HepG2 (cell line): ENCODE measurements at regions not wholly inside any gene's neighbourhood (a gene's known extent, or its start where the extent isn't known, plus 50 kb on each side); places are given as distances from the start of the nearest gene placed in this dataset.

Source experiments
- ATAC-seq: fragments of 200-7000 bp; cut with Tn5 transposase; 3 replicates; pipeline ENCODE4 v1.9.1; 2020; ENCODE audit warnings: mild to moderate bottlenecking, moderate library complexity
- BruUV-seq: library from RNA; stranded (reverse); fragments of 400-500 nt; replicated peaks from 2 replicates; lab custom pipeline; 2021; lab: Mats Ljungman, UMichigan
- CTCF ChIA-PET: fragments of 300-600 bp; formaldehyde crosslinking; extraction: SDS; loops from one replicate; lab custom pipeline; 2021; ENCODE audit warnings: low total read pairs, inconsistent platforms, low intra/inter-chr PET ratio; lab: Yijun Ruan, JAX
- POLR2A ChIA-PET: fragments of 350-600 bp; sonication (Branson Sonifier 250); formaldehyde crosslinking; loops from one replicate; lab custom pipeline; 2020; ENCODE audit warnings: antibody characterized with exemption, inconsistent platforms; lab: Yijun Ruan, JAX
- DNase-seq: peaks from one replicate; pipeline ENCODE4 v3.0.0-alpha.2; 2015; ENCODE audit warnings: low spot score
- FAIRE-seq: peaks from 3 replicates; lab custom pipeline; 2011; peaks lifted over from hg19 to GRCh38; lab: Jason Lieb, UNC
- H2AFZ ChIP-seq: one replicate; pipeline ENCODE4 v1.6.1; 2011; ENCODE audit warnings: low read length, inconsistent platforms
- H3K27ac ChIP-seq: fragments of 300-600 bp; 3 replicates; pipeline ENCODE4 v1.8.0; 2011; ENCODE audit warnings: mixed run types, mild to moderate bottlenecking, mixed read lengths, low read length, inconsistent platforms; ENCODE audit not compliant: insufficient read depth; ENCODE audit errors: extremely low read length
- H3K27me3 ChIP-seq, 2 experiments: fragments of 200-600 bp in 1 of 2; 2 replicates in 1 of 2; 3 replicates in 1 of 2; pipeline versions ENCODE4 v1.6.0 to v1.8.0; 2011; ENCODE audit warnings: low read length in 2 of 2, mild to moderate bottlenecking in 2 of 2, moderate library complexity in 2 of 2, inconsistent platforms in 1 of 2; ENCODE audit not compliant: insufficient read depth in 2 of 2, control insufficient read depth in 1 of 2
- H3K36me3 ChIP-seq, 2 experiments: fragments of 200-600 bp in 1 of 2; replicated peaks in 1 of 2; 2 replicates in 1 of 2; 3 replicates in 1 of 2; pipeline versions ENCODE4 v1.5.1 to v1.8.0; 2011; ENCODE audit warnings: low read length in 2 of 2, inconsistent platforms in 1 of 2; ENCODE audit not compliant: insufficient read depth in 2 of 2, control insufficient read depth in 1 of 2
- H3K4me1 ChIP-seq: 2 replicates; pipeline ENCODE4 v1.5.1; 2012; ENCODE audit warnings: low read length, inconsistent platforms; ENCODE audit not compliant: insufficient read depth
- H3K4me2 ChIP-seq: 2 replicates; pipeline ENCODE4 v1.6.0; 2011; ENCODE audit warnings: low read depth, low read length, inconsistent platforms
- H3K4me3 ChIP-seq, 3 experiments: fragments of 200-600 bp in 1 of 3; sonication (generic), shearing (Covaris generic) in 1 of 3; replicated peaks in 1 of 3; 2 replicates each; pipeline ENCODE4 v1.5.1; 2011 to 2016; ENCODE audit warnings: low read length in 3 of 3, inconsistent platforms in 2 of 3, low read depth in 2 of 3, mild to moderate bottlenecking in 2 of 3, control low read depth in 1 of 3, mixed read lengths in 1 of 3; ENCODE audit not compliant: insufficient read depth in 1 of 3
- H3K79me2 ChIP-seq: one replicate; pipeline ENCODE4 v1.6.1; 2011; ENCODE audit warnings: low read length, inconsistent platforms; ENCODE audit not compliant: insufficient read depth
- H3K9ac ChIP-seq: 2 replicates; pipeline ENCODE4 v1.6.0; 2011; ENCODE audit warnings: mild to moderate bottlenecking, low read depth, low read length, inconsistent platforms; ENCODE audit not compliant: insufficient read depth
- H3K9me3 ChIP-seq: 2 replicates; pipeline ENCODE4 v1.5.1; 2012; ENCODE audit warnings: mild to moderate bottlenecking, low read length
- H4K20me1 ChIP-seq: 2 replicates; pipeline ENCODE4 v1.6.0; 2011; ENCODE audit warnings: inconsistent platforms, mild to moderate bottlenecking, low read length, moderate library complexity; ENCODE audit not compliant: insufficient read depth
- EP300 ChIP-seq, 3 experiments: sonication (generic) in 1 of 3; formaldehyde crosslinking in 1 of 3; IDR thresholded peaks; 2 replicates each; pipeline versions ENCODE4 v1.5.1 to v1.6.1; 2011 to 2020; ENCODE audit warnings: low read depth in 2 of 3, low read length in 2 of 3, borderline replicate concordance in 1 of 3, improper control_type of control experiment in 1 of 3, mild to moderate bottlenecking in 1 of 3, missing genetic modification reagents in 1 of 3, moderate library complexity in 1 of 3
- HNF4G ChIP-seq, 2 experiments: sonication (generic) in 1 of 2; formaldehyde crosslinking in 1 of 2; IDR thresholded peaks; 2 replicates each; pipeline versions ENCODE4 v1.4.0 to v1.6.1; 2011 to 2020; ENCODE audit warnings: borderline replicate concordance in 2 of 2, low read depth in 2 of 2, mild to moderate bottlenecking in 2 of 2, low read length in 1 of 2, missing genetic modification reagents in 1 of 2, moderate library complexity in 1 of 2
- NCOA2 ChIP-seq: sonication (generic); formaldehyde crosslinking; IDR thresholded peaks from 2 replicates; pipeline ENCODE4 v1.8.0; 2022; ENCODE audit warnings: inconsistent platforms
- RNF219 ChIP-seq: sonication (generic); formaldehyde crosslinking; IDR thresholded peaks from 2 replicates; pipeline ENCODE4 v1.5.0; 2020; ENCODE audit warnings: mild to moderate bottlenecking, missing genetic modification reagents
- TEF ChIP-seq: sonication (generic); formaldehyde crosslinking; IDR thresholded peaks from 2 replicates; pipeline ENCODE4 v1.5.0; 2020; ENCODE audit warnings: missing genetic modification reagents
- XRCC5 ChIP-seq: fragments of 200-400 bp; formaldehyde crosslinking; optimal IDR thresholded peaks from 2 replicates; pipeline ENCODE3; 2017; ENCODE audit warnings: mild to moderate bottlenecking, low read length
- ZFP82 ChIP-seq: sonication (generic); formaldehyde crosslinking; IDR thresholded peaks from 2 replicates; pipeline ENCODE4 v1.5.1; 2020; ENCODE audit warnings: mild to moderate bottlenecking, missing genetic modification reagents, borderline replicate concordance
- ZNF124 ChIP-seq: sonication (generic); formaldehyde crosslinking; IDR thresholded peaks from 2 replicates; pipeline ENCODE4 v1.4.0; 2020; ENCODE audit warnings: missing genetic modification reagents
- ZNF142 ChIP-seq: sonication (generic); formaldehyde crosslinking; IDR thresholded peaks from 2 replicates; pipeline ENCODE4 v1.4.0; 2020; ENCODE audit warnings: missing genetic modification reagents
- in situ Hi-C: cut with HindIII; loops from 2 replicates; pipeline ENCODE4 v1.10.0; 2017; ENCODE audit warnings: low pct_unique_long_range_greater_than_20kb; ENCODE audit not compliant: extremely low pct_ligation_motif_present
- intact Hi-C: fragments of 100-400 bp; cut with micrococcal nuclease; formaldehyde crosslinking; loops from one replicate; pipeline ENCODE4 v1.10.0; 2022; ENCODE audit not compliant: unreplicated experiment
- TF ChIP-seq, protein P1 (sequence below): IDR thresholded peaks from 2 replicates; pipeline ENCODE4 v1.4.0; 2020; ENCODE audit warnings: mild to moderate bottlenecking, missing genetic modification reagents

GRCh38 chr5:96110300-96110699 is 148.6 kb upstream of the ELL2 start:
- BruUV-seq, result no TSS peak
- ATAC-seq (no peak), FAIRE-seq (no peak), DNase-seq (peak; percentile 34)
- no peak overlapping the region for H3K4me2 ChIP-seq
- no peaks in the 10 kb centered on the region for H4K20me1 ChIP-seq
- peak overlapping the region; percentile 32 for H3K27ac ChIP-seq
- no peaks in the 10 kb centered on the region for H3K36me3 ChIP-seq
- no peak overlapping the region for H3K9ac ChIP-seq
- in situ Hi-C loops, result loop anchor here (5.0 kb wide), 1 partner anchor 148 kb away; the partner anchor contains the start of gene ELL2
- no peaks in the 10 kb centered on the region for H3K27me3 ChIP-seq
- no peak overlapping the region for H3K4me3 ChIP-seq
- CTCF ChIA-PET, result no interaction called here
- H2AFZ ChIP-seq, result no peak overlapping the region
- POLR2A ChIA-PET, result no interaction called here
- intact Hi-C loops, result loop anchor here (10.0 kb wide), 1 partner anchor 465 kb away; the partner anchor contains the start of gene RFESD
- peaks cover 59% of the 10 kb centered on the region for H3K4me1 ChIP-seq
- H3K9me3 ChIP-seq, result no peaks in the 10 kb centered on the region
- no peaks in the 10 kb centered on the region for H3K79me2 ChIP-seq
- TF ChIP-seq EP300 (IDR thresholded peaks at IDR 0.05; ENCODE audit: low read depth in 2 of 2, low read length in 2 of 2), result peak in 1 of 2 experiments; percentile 41; a peak in 1 of 4 replicates
- TF ChIP-seq EP300 (CRISPR knock-in tag; IDR thresholded peaks at IDR 0.05; ENCODE audit: borderline replicate concordance), result no peak
- 0 out of 2 replicates have a peak, but pooled peaks have one; percentile 18 for TF ChIP-seq NCOA2 (CRISPR knock-in tag)
- no peak for TF ChIP-seq RNF219 (CRISPR knock-in tag)
- 0 out of 2 replicates have a peak, but pooled peaks have one; percentile 13 for TF ChIP-seq HNF4G (IDR thresholded peaks at IDR 0.05; ENCODE audit: borderline replicate concordance, low read depth, low read length)
- no peak for TF ChIP-seq HNF4G (CRISPR knock-in tag; IDR thresholded peaks at IDR 0.05; ENCODE audit: borderline replicate concordance, low read depth)
- TF ChIP-seq TEF, result 0 out of 2 replicates have a peak, but pooled peaks have one; percentile 51
- no peak for TF ChIP-seq ZFP82
- TF ChIP-seq, protein P1, sequence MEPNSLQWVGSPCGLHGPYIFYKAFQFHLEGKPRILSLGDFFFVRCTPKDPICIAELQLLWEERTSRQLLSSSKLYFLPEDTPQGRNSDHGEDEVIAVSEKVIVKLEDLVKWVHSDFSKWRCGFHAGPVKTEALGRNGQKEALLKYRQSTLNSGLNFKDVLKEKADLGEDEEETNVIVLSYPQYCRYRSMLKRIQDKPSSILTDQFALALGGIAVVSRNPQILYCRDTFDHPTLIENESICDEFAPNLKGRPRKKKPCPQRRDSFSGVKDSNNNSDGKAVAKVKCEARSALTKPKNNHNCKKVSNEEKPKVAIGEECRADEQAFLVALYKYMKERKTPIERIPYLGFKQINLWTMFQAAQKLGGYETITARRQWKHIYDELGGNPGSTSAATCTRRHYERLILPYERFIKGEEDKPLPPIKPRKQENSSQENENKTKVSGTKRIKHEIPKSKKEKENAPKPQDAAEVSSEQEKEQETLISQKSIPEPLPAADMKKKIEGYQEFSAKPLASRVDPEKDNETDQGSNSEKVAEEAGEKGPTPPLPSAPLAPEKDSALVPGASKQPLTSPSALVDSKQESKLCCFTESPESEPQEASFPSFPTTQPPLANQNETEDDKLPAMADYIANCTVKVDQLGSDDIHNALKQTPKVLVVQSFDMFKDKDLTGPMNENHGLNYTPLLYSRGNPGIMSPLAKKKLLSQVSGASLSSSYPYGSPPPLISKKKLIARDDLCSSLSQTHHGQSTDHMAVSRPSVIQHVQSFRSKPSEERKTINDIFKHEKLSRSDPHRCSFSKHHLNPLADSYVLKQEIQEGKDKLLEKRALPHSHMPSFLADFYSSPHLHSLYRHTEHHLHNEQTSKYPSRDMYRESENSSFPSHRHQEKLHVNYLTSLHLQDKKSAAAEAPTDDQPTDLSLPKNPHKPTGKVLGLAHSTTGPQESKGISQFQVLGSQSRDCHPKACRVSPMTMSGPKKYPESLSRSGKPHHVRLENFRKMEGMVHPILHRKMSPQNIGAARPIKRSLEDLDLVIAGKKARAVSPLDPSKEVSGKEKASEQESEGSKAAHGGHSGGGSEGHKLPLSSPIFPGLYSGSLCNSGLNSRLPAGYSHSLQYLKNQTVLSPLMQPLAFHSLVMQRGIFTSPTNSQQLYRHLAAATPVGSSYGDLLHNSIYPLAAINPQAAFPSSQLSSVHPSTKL (CRISPR knock-in tag), result peak; percentile 13; the same call in 1 of the 2 replicates
- TF ChIP-seq ZNF142 (CRISPR knock-in tag), result no peak
- TF ChIP-seq ZNF124 (CRISPR knock-in tag), result no peak
- no peak for TF ChIP-seq XRCC5
